AG08396 (cell line): ENCODE measurements at regions not wholly inside any gene's neighbourhood (a gene's known extent, or its start where the extent isn't known, plus 50 kb on each side); places are given as distances from the start of the nearest gene placed in this dataset.

Experiments
- DNase-seq: peaks from one replicate; pipeline ENCODE4 v3.0.0; 2012; ENCODE audit warnings: low spot score, mixed read lengths

- DNase-seq, result no peak
These were observed 355.8 kb downstream of the FSCB start for GRCh38 chr14:44151130-44151820.

- no peak for DNase-seq
These were observed 357.5 kb downstream of the FSCB start for GRCh38 chr14:44149597-44149996.

GRCh38 chr14:44142006-44142405, 365.1 kb downstream of the FSCB start:
- no peak for DNase-seq

GRCh38 chr14:44135972-44136371, 371.1 kb downstream of the FSCB start:
- no peak for DNase-seq

GRCh38 chr14:44131861-44132260, 375.2 kb downstream of the FSCB start:
- DNase-seq, result no peak

- DNase-seq, result no peak
These were observed 393.0 kb downstream of the FSCB start for GRCh38 chr14:44113769-44114730.

- DNase-seq, result no peak
These were observed 394.2 kb downstream of the FSCB start for GRCh38 chr14:44112774-44113460.

GRCh38 chr14:44109036-44109435, 398.0 kb downstream of the FSCB start:
- DNase-seq, result no peak

- no peak for DNase-seq
These were observed 398.5 kb downstream of the FSCB start for GRCh38 chr14:44108601-44109000.

- no peak for DNase-seq
These were observed 399.9 kb downstream of the FSCB start for GRCh38 chr14:44107156-44107555.

GRCh38 chr14:44099743-44100488, 407.2 kb downstream of the FSCB start:
- DNase-seq, result no peak

GRCh38 chr14:44081146-44081545, 425.9 kb downstream of the FSCB start:
- no peak for DNase-seq

- no peak for DNase-seq
These were observed 437.0 kb downstream of the FSCB start for GRCh38 chr14:44070046-44070445.

GRCh38 chr14:44053422-44053821, 453.7 kb downstream of the FSCB start:
- no peak for DNase-seq

- no peak for DNase-seq
These were observed 465.4 kb downstream of the FSCB start for GRCh38 chr14:44041700-44042099.

GRCh38 chr14:44040561-44040960, 466.5 kb downstream of the FSCB start:
- DNase-seq, result no peak

GRCh38 chr14:44036248-44036647, 470.8 kb downstream of the FSCB start:
- no peak for DNase-seq

- DNase-seq, result no peak
These were observed 471.4 kb downstream of the FSCB start for GRCh38 chr14:44035707-44036106.

- DNase-seq, result no peak
These were observed 476.2 kb downstream of the FSCB start for GRCh38 chr14:44030831-44031383.

GRCh38 chr14:44029933-44030332, 477.1 kb downstream of the FSCB start:
- DNase-seq, result no peak

GRCh38 chr14:44027397-44027796, 479.7 kb downstream of the FSCB start:
- no peak for DNase-seq

- no peak for DNase-seq
These were observed 496.5 kb downstream of the FSCB start for GRCh38 chr14:44010595-44010994.
